ENCODE measurements at regions not wholly inside any gene's neighbourhood (a gene's known extent, or its start where the extent isn't known, plus 50 kb on each side); places are given as distances from the start of the nearest gene placed in this dataset.

DNA sequence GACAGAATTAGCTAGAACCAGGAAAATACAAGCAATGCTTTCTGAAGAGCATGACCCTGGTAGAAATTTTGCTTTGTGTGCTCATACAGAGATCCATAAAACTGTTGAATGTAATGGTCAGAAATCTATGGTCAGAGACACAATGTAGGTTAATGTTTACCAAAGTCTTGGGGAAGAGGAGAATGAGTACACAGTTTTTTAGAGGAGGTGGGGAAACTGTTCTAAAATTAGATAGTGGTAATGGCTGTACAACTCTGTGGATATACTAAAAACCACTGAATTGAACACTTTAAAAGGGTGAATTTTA, 109.5 kb upstream of the ARHGAP5 start:
- Histone ChIP-seq H3K4me3 (ENCODE audit: low read depth, low read length) (no peak overlapping the region), H3K27me3 (ENCODE audit: control insufficient read depth, insufficient read depth, low read length) (no peaks in the 10 kb centered on the region), H3K36me3 (ENCODE audit: control insufficient read depth, insufficient read depth, low read length) (no peaks in the 10 kb centered on the region)
- TF ChIP-seq CTCF (IDR thresholded peaks at IDR 0.05; ENCODE audit: insufficient read depth, low read length, poor library complexity, severe bottlenecking) = no peak
- no peak for DNase-seq (ENCODE audit: low read depth)

GRCh38 chr14:31968107-31968810, 108.8 kb upstream of the ARHGAP5 start:
- TF ChIP-seq CTCF (IDR thresholded peaks at IDR 0.05; ENCODE audit: insufficient read depth, low read length, poor library complexity, severe bottlenecking) = no peak
- DNase-seq (ENCODE audit: low read depth) = no peak
- no peaks in the 10 kb centered on the region for H3K27me3 ChIP-seq (ENCODE audit: control insufficient read depth, insufficient read depth, low read length)
- H3K36me3 ChIP-seq (ENCODE audit: control insufficient read depth, insufficient read depth, low read length) = no peaks in the 10 kb centered on the region
- H3K4me3 ChIP-seq (ENCODE audit: low read depth, low read length) = no peak overlapping the region

GRCh38 chr14:31968956-31969698, 108.0 kb upstream of the ARHGAP5 start:
- Histone ChIP-seq H3K27me3 (ENCODE audit: control insufficient read depth, insufficient read depth, low read length) (no peaks in the 10 kb centered on the region), H3K4me3 (ENCODE audit: low read depth, low read length) (no peak overlapping the region), H3K36me3 (ENCODE audit: control insufficient read depth, insufficient read depth, low read length) (no peaks in the 10 kb centered on the region)
- DNase-seq (ENCODE audit: low read depth) = no peak
- no peak for TF ChIP-seq CTCF (IDR thresholded peaks at IDR 0.05; ENCODE audit: insufficient read depth, low read length, poor library complexity, severe bottlenecking)

DNA sequence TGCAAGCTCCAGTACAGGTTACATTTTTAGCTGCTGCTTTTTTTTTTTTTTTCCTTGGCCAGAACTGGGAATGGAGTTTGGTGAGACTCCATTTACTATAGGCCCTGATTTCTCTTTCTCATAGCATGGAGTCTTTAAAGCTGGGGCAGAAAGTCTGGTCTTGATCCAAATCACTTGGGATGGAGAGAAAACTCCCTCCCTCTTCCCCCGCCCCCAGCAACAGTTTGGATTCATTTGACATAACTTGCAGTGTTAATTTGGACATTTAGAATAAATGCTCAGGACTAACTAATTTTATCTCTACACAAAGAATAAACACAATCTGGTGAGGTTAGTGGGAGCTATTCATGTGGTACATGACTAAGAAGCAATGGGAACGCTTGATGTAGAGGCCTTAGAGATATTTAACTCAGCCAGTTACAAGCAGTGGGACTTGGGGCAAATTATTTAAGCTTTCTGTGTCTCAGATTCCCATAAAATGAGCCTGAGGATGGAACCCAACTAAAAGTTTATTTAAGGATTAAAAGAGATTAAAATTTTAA, 107.3 kb upstream of the ARHGAP5 start:
- DNase-seq (ENCODE audit: low read depth) = no peak
- Histone ChIP-seq H3K4me3 (ENCODE audit: low read depth, low read length) (no peak overlapping the region), H3K36me3 (ENCODE audit: control insufficient read depth, insufficient read depth, low read length) (no peaks in the 10 kb centered on the region), H3K27me3 (ENCODE audit: control insufficient read depth, insufficient read depth, low read length) (no peaks in the 10 kb centered on the region)
- no peak for TF ChIP-seq CTCF (IDR thresholded peaks at IDR 0.05; ENCODE audit: insufficient read depth, low read length, poor library complexity, severe bottlenecking)

DNA sequence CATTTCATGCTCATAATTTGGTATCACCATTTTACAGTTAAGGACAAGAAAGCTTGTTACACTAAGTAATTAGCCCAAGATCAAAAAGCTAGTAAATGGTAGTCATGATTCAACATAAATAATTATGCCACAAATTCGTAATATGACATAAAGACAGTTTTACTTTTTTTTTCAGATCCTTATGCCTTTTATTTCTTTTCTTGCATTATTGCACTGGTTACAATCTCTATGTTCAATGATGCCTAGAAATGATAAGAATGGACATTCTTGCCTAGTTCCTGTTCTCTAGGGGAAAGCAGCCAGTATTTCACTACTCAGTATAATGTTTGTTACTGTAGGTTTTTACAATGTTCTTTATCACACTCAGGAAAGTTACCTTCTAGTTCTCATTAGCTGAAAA, 106.4 kb upstream of the ARHGAP5 start:
- Histone ChIP-seq H3K27me3 (ENCODE audit: control insufficient read depth, insufficient read depth, low read length) (no peaks in the 10 kb centered on the region), H3K4me3 (ENCODE audit: low read depth, low read length) (no peak overlapping the region), H3K36me3 (ENCODE audit: control insufficient read depth, insufficient read depth, low read length) (no peaks in the 10 kb centered on the region)
- DNase-seq (ENCODE audit: low read depth) = no peak
- TF ChIP-seq CTCF (IDR thresholded peaks at IDR 0.05; ENCODE audit: insufficient read depth, low read length, poor library complexity, severe bottlenecking) = no peak

All from kidney epithelial cell (primary cell).